ENCODE measurements at regions not wholly inside any gene's neighbourhood (a gene's known extent, or its start where the extent isn't known, plus 50 kb on each side); places are given as distances from the start of the nearest gene placed in this dataset.

- no peak for DNase-seq
Observed at GRCh38 chr9:26756881-26757280, 135.7 kb downstream of the CAAP1 start.

GRCh38 chr9:26755476-26755875 lies 137.1 kb downstream of the CAAP1 start:
- ATAC-seq = no peak
- intact Hi-C loops (cut with DNase I) = no loop called here
- H3K27ac ChIP-seq (ENCODE audit: low read length) = no peak overlapping the region

More at GRCh38 chr9:26756881-26757280, 135.7 kb downstream of the CAAP1 start:
- no peak for ATAC-seq
- intact Hi-C loops (cut with DNase I) = no loop called here
- Histone ChIP-seq H3K27me3 (ENCODE audit: control insufficient read depth, insufficient read depth) (no peaks in the 10 kb centered on the region), H3K4me1 (ENCODE audit: control insufficient read depth, insufficient read depth, low read length) (no peaks in the 10 kb centered on the region), H3K9me3 (ENCODE audit: control insufficient read depth, low read length) (no peaks in the 10 kb centered on the region), H3K27ac (ENCODE audit: low read length) (no peak overlapping the region), H3K4me3 (ENCODE audit: low read length) (no peak overlapping the region)
- 78% methylated on average over 2 of the region's 2 CpGs for WGBS

GRCh38 chr9:26754509-26755164 lies 138.0 kb downstream of the CAAP1 start:
- H3K4me3 ChIP-seq (ENCODE audit: low read length) = no peak overlapping the region
- intact Hi-C loops (cut with DNase I) = no loop called here
- H3K27ac ChIP-seq (ENCODE audit: low read length) = no peak overlapping the region
- WGBS = 76% methylated on average over 10 of the region's 10 CpGs
- DNase-seq (no peak), ATAC-seq (no peak)
- no peaks in the 10 kb centered on the region for H3K27me3 ChIP-seq (ENCODE audit: control insufficient read depth, insufficient read depth)
- no peaks in the 10 kb centered on the region for H3K4me1 ChIP-seq (ENCODE audit: control insufficient read depth, insufficient read depth, low read length)
- H3K9me3 ChIP-seq (ENCODE audit: control insufficient read depth, low read length) = no peaks in the 10 kb centered on the region

More at GRCh38 chr9:26755476-26755875, 137.1 kb downstream of the CAAP1 start:
- DNase-seq = no peak
- Histone ChIP-seq H3K4me3 (ENCODE audit: low read length) (no peak overlapping the region), H3K9me3 (ENCODE audit: control insufficient read depth, low read length) (no peaks in the 10 kb centered on the region), H3K27me3 (ENCODE audit: control insufficient read depth, insufficient read depth) (no peaks in the 10 kb centered on the region), H3K4me1 (ENCODE audit: control insufficient read depth, insufficient read depth, low read length) (no peaks in the 10 kb centered on the region)
- WGBS = 54% methylated on average over 2 of the region's 2 CpGs

GRCh38 chr9:26753971-26754370 lies 138.6 kb downstream of the CAAP1 start:
- Histone ChIP-seq H3K4me3 (ENCODE audit: low read length) (no peak overlapping the region), H3K9me3 (ENCODE audit: control insufficient read depth, low read length) (no peaks in the 10 kb centered on the region), H3K4me1 (ENCODE audit: control insufficient read depth, insufficient read depth, low read length) (no peaks in the 10 kb centered on the region), H3K27me3 (ENCODE audit: control insufficient read depth, insufficient read depth) (no peaks in the 10 kb centered on the region), H3K27ac (ENCODE audit: low read length) (no peak overlapping the region)
- WGBS = 86% methylated on average over 1 of the region's 1 CpG
- intact Hi-C loops (cut with DNase I) = no loop called here
- DNase-seq (no peak), ATAC-seq (no peak)

GRCh38 chr9:26750162-26750561 lies 142.4 kb downstream of the CAAP1 start:
- Histone ChIP-seq H3K27ac (ENCODE audit: low read length) (no peak overlapping the region), H3K4me1 (ENCODE audit: control insufficient read depth, insufficient read depth, low read length) (no peaks in the 10 kb centered on the region), H3K27me3 (ENCODE audit: control insufficient read depth, insufficient read depth) (no peaks in the 10 kb centered on the region), H3K4me3 (ENCODE audit: low read length) (no peak overlapping the region), H3K9me3 (ENCODE audit: control insufficient read depth, low read length) (no peaks in the 10 kb centered on the region)
- intact Hi-C loops (cut with DNase I) = no loop called here
- DNase-seq (no peak), ATAC-seq (no peak)
- WGBS = 95% methylated on average over 4 of the region's 4 CpGs

GRCh38 chr9:26748449-26749058 lies 144.0 kb downstream of the CAAP1 start:
- H3K9me3 ChIP-seq (ENCODE audit: control insufficient read depth, low read length) = no peaks in the 10 kb centered on the region

GRCh38 chr9:26747611-26748010 lies 145.0 kb downstream of the CAAP1 start:
- WGBS = 86% methylated on average over 4 of the region's 4 CpGs
- intact Hi-C loops (cut with DNase I) = loop anchor here in 2 of 4 donors (5.0 kb wide), 1 partner anchor 230 kb away; no protein-coding TSS in a partner anchor
- no peaks in the 10 kb centered on the region for H3K9me3 ChIP-seq (ENCODE audit: control insufficient read depth, low read length)
- no peak overlapping the region for H3K27ac ChIP-seq (ENCODE audit: low read length)
- no peaks in the 10 kb centered on the region for H3K27me3 ChIP-seq (ENCODE audit: control insufficient read depth, insufficient read depth)
- no peaks in the 10 kb centered on the region for H3K4me1 ChIP-seq (ENCODE audit: control insufficient read depth, insufficient read depth, low read length)
- H3K4me3 ChIP-seq (ENCODE audit: low read length) = no peak overlapping the region
- DNase-seq = no peak
- ATAC-seq = no peak

More at GRCh38 chr9:26748449-26749058, 144.0 kb downstream of the CAAP1 start:
- ATAC-seq (no peak), DNase-seq (no peak)
- Histone ChIP-seq H3K27ac (ENCODE audit: low read length) (no peak overlapping the region), H3K27me3 (ENCODE audit: control insufficient read depth, insufficient read depth) (no peaks in the 10 kb centered on the region), H3K4me1 (ENCODE audit: control insufficient read depth, insufficient read depth, low read length) (no peaks in the 10 kb centered on the region), H3K4me3 (ENCODE audit: low read length) (no peak overlapping the region)
- WGBS = 74% methylated on average over 4 of the region's 4 CpGs
- intact Hi-C loops (cut with DNase I) = loop anchor here in 2 of 4 donors (5.0 kb wide), 1 partner anchor 229 kb away; no protein-coding TSS in a partner anchor

- no peaks in the 10 kb centered on the region for H3K27me3 ChIP-seq (ENCODE audit: control insufficient read depth, insufficient read depth)
- no peaks in the 10 kb centered on the region for H3K4me1 ChIP-seq (ENCODE audit: control insufficient read depth, insufficient read depth, low read length)
- DNase-seq = no peak
- ATAC-seq = no peak
- H3K27ac ChIP-seq (ENCODE audit: low read length) = no peak overlapping the region
- intact Hi-C loops (cut with DNase I) = loop anchor here in 2 of 4 donors (5.0 kb wide), 1 partner anchor 231 kb away; no protein-coding TSS in a partner anchor
- H3K4me3 ChIP-seq (ENCODE audit: low read length) = no peak overlapping the region
- WGBS = 86% methylated on average over 4 of the region's 4 CpGs
- no peaks in the 10 kb centered on the region for H3K9me3 ChIP-seq (ENCODE audit: control insufficient read depth, low read length)
Observed at GRCh38 chr9:26746357-26747072, 146.1 kb downstream of the CAAP1 start.

GRCh38 chr9:26745111-26745510 lies 147.5 kb downstream of the CAAP1 start:
- H3K27ac ChIP-seq (ENCODE audit: low read length) = no peak overlapping the region
- no peaks in the 10 kb centered on the region for H3K27me3 ChIP-seq (ENCODE audit: control insufficient read depth, insufficient read depth)
- WGBS = 87% methylated on average over 4 of the region's 4 CpGs
- ATAC-seq = no peak
- intact Hi-C loops (cut with DNase I) = loop anchor here in 2 of 4 donors (5.0 kb wide), 1 partner anchor 232 kb away; no protein-coding TSS in a partner anchor
- no peak for DNase-seq
- H3K4me3 ChIP-seq (ENCODE audit: low read length) = no peak overlapping the region
- H3K4me1 ChIP-seq (ENCODE audit: control insufficient read depth, insufficient read depth, low read length) = no peaks in the 10 kb centered on the region
- H3K9me3 ChIP-seq (ENCODE audit: control insufficient read depth, low read length) = no peaks in the 10 kb centered on the region

- H3K9me3 ChIP-seq (ENCODE audit: control insufficient read depth, low read length) = no peaks in the 10 kb centered on the region
- H3K27me3 ChIP-seq (ENCODE audit: control insufficient read depth, insufficient read depth) = no peaks in the 10 kb centered on the region
- DNase-seq (no peak), ATAC-seq (no peak)
- no peak overlapping the region for H3K27ac ChIP-seq (ENCODE audit: low read length)
- intact Hi-C loops (cut with DNase I) = loop anchor here in 2 of 4 donors (5.0 kb wide), 1 partner anchor 233 kb away; no protein-coding TSS in a partner anchor
- H3K4me1 ChIP-seq (ENCODE audit: control insufficient read depth, insufficient read depth, low read length) = no peaks in the 10 kb centered on the region
- H3K4me3 ChIP-seq (ENCODE audit: low read length) = no peak overlapping the region
- 25% methylated on average over 2 of the region's 2 CpGs for WGBS
Observed at GRCh38 chr9:26744191-26744965, 148.2 kb downstream of the CAAP1 start.
